ENCODE measurements at regions not wholly inside any gene's neighbourhood (a gene's known extent, or its start where the extent isn't known, plus 50 kb on each side); places are given as distances from the start of the nearest gene placed in this dataset.

GRCh38 chr20:54324041-54324440 is 116.2 kb downstream of the PFDN4 start:
- Histone ChIP-seq H4K91ac (ENCODE audit: low read length) (no peak overlapping the region), H2AK5ac (ENCODE audit: low read length, severe bottlenecking) (no peak overlapping the region), H3K36me3 (ENCODE audit: control insufficient read depth in 1 of 2, insufficient read depth in 2 of 2, low read depth in 1 of 2, low read length in 2 of 2) (no peaks in the 10 kb centered on the region), H2BK5ac (ENCODE audit: low read depth, low read length, poor library complexity, severe bottlenecking) (no peak overlapping the region), H3K9ac (ENCODE audit: low read length) (no peak overlapping the region), H4K8ac (ENCODE audit: low read length) (no peak overlapping the region), H3K18ac (ENCODE audit: low read depth in 1 of 2, low read length in 2 of 2) (no peak overlapping the region), H3K23ac (ENCODE audit: low read length in 2 of 2) (no peak overlapping the region), H3K4me3 (ENCODE audit: insufficient read depth in 1 of 2, low read depth in 1 of 2, low read length in 2 of 2) (no peak overlapping the region), H3K4ac (ENCODE audit: low read depth in 1 of 2, low read length in 2 of 2) (no peak overlapping the region), H2AFZ (ENCODE audit: low read depth, low read length) (no peak overlapping the region), H2BK120ac (ENCODE audit: low read depth, low read length) (no peak overlapping the region), H3K9me3 (ENCODE audit: control insufficient read depth, low read length) (no peaks in the 10 kb centered on the region), H2BK15ac (ENCODE audit: low read depth, poor library complexity, severe bottlenecking) (no peak overlapping the region), H3K14ac (ENCODE audit: low read length in 2 of 2) (no peak overlapping the region), H3K27ac (ENCODE audit: low read length, poor library complexity, severe bottlenecking) (no peak overlapping the region), H3K4me1 (ENCODE audit: control insufficient read depth, insufficient read depth, low read depth, low read length) (no peaks in the 10 kb centered on the region), H3K27me3 (ENCODE audit: control insufficient read depth in 1 of 2, insufficient read depth in 1 of 2, low read length in 2 of 2) (no peaks in the 10 kb centered on the region), H3K4me2 (ENCODE audit: low read length, poor library complexity, severe bottlenecking) (no peak overlapping the region), H3K79me1 (replicated peaks; ENCODE audit: low read length, poor library complexity, severe bottlenecking) (no peaks in the 10 kb centered on the region), H2BK12ac (ENCODE audit: low read length in 2 of 2) (no peak overlapping the region)
- no peak for DNase-seq
- WGBS = 57% methylated on average over 3 of the region's 4 CpGs

DNA sequence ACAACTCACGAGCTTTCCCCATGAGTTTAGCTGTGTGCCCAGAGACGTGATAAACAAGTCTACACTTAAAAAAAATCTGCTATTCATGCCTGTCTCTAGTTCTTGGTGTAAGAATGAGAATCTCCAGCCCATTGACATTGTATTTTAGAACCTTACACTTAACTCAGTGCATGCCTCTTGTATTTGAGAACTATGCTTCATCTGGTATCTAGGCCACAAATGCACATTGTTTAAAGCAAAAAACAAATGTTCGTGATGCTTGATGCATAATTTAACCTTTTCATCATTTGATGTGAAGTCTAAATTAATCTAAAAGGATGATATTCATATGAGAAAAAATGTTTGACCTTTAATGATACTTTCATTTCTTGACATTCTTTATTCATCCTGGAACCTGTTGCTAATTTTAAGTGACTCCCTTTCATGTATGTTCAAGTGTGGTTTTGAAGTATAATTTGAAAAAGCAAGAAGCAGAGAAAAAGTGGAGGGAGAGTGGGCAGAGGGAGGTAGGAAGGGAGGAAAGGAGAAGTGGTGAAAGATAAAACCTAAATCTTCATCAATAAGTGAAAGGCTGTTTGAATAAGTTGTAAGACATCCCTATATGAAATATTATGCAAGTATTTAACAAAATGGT is 116.9 kb downstream of the PFDN4 start:
- WGBS = 89% methylated on average over 3 of the region's 3 CpGs
- Histone ChIP-seq H3K79me1 (replicated peaks; ENCODE audit: low read length, poor library complexity, severe bottlenecking) (no peaks in the 10 kb centered on the region), H3K9ac (ENCODE audit: low read length) (no peak overlapping the region), H2BK5ac (ENCODE audit: low read depth, low read length, poor library complexity, severe bottlenecking) (no peak overlapping the region), H3K18ac (ENCODE audit: low read depth in 1 of 2, low read length in 2 of 2) (no peak overlapping the region), H4K8ac (ENCODE audit: low read length) (no peak overlapping the region), H3K23ac (ENCODE audit: low read length in 2 of 2) (no peak overlapping the region), H3K27me3 (ENCODE audit: control insufficient read depth in 1 of 2, insufficient read depth in 1 of 2, low read length in 2 of 2) (no peaks in the 10 kb centered on the region), H2BK12ac (ENCODE audit: low read length in 2 of 2) (no peak overlapping the region), H3K4me1 (ENCODE audit: control insufficient read depth, insufficient read depth, low read depth, low read length) (no peaks in the 10 kb centered on the region), H3K4me3 (ENCODE audit: insufficient read depth in 1 of 2, low read depth in 1 of 2, low read length in 2 of 2) (no peak overlapping the region), H2AFZ (ENCODE audit: low read depth, low read length) (no peak overlapping the region), H2BK15ac (ENCODE audit: low read depth, poor library complexity, severe bottlenecking) (no peak overlapping the region), H3K27ac (ENCODE audit: low read length, poor library complexity, severe bottlenecking) (no peak overlapping the region), H3K14ac (ENCODE audit: low read length in 2 of 2) (no peak overlapping the region), H3K4me2 (ENCODE audit: low read length, poor library complexity, severe bottlenecking) (no peak overlapping the region), H3K9me3 (ENCODE audit: control insufficient read depth, low read length) (no peaks in the 10 kb centered on the region), H3K36me3 (ENCODE audit: control insufficient read depth in 1 of 2, insufficient read depth in 2 of 2, low read depth in 1 of 2, low read length in 2 of 2) (no peaks in the 10 kb centered on the region), H2AK5ac (ENCODE audit: low read length, severe bottlenecking) (no peak overlapping the region), H3K4ac (ENCODE audit: low read depth in 1 of 2, low read length in 2 of 2) (no peak overlapping the region), H2BK120ac (ENCODE audit: low read depth, low read length) (no peak overlapping the region), H4K91ac (ENCODE audit: low read length) (no peak overlapping the region)
- no peak for DNase-seq

DNA sequence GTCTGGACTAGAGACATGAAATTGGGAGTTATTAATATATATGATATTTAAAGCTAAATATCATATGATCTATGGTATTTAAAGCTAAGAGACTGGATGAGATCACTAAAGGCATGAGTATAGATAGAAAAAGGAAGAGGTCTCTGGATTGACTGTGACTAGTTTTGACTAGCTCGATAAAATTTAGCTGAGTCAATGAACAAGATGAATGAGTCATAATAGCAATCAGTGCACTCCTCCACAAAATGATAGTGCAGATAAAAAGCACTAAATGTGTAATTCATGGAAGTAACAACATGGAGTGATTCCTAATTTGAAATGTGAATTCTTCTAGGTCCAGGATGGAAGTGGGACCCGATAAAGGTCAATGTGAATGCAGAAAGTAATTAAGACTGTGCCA is 127.4 kb downstream of the PFDN4 start:
- WGBS = 91% methylated on average over 1 of the region's 2 CpGs
- Histone ChIP-seq H2BK120ac (ENCODE audit: low read depth, low read length) (no peak overlapping the region), H3K4me1 (ENCODE audit: control insufficient read depth, insufficient read depth, low read depth, low read length) (peaks cover 1% of the 10 kb centered on the region), H3K4me2 (ENCODE audit: low read length, poor library complexity, severe bottlenecking) (no peak overlapping the region), H3K27me3 (ENCODE audit: control insufficient read depth in 1 of 2, insufficient read depth in 1 of 2, low read length in 2 of 2) (no peaks in the 10 kb centered on the region), H3K18ac (ENCODE audit: low read depth in 1 of 2, low read length in 2 of 2) (no peak overlapping the region), H3K14ac (ENCODE audit: low read length in 2 of 2) (no peak overlapping the region), H3K4ac (ENCODE audit: low read depth in 1 of 2, low read length in 2 of 2) (no peak overlapping the region), H4K8ac (ENCODE audit: low read length) (no peak overlapping the region), H2AK5ac (ENCODE audit: low read length, severe bottlenecking) (no peak overlapping the region), H3K79me1 (replicated peaks; ENCODE audit: low read length, poor library complexity, severe bottlenecking) (no peaks in the 10 kb centered on the region), H3K36me3 (ENCODE audit: control insufficient read depth in 1 of 2, insufficient read depth in 2 of 2, low read depth in 1 of 2, low read length in 2 of 2) (no peaks in the 10 kb centered on the region), H3K9ac (ENCODE audit: low read length) (no peak overlapping the region), H2BK12ac (ENCODE audit: low read length in 2 of 2) (no peak overlapping the region), H3K9me3 (ENCODE audit: control insufficient read depth, low read length) (no peaks in the 10 kb centered on the region), H2BK15ac (ENCODE audit: low read depth, poor library complexity, severe bottlenecking) (no peak overlapping the region), H2AFZ (ENCODE audit: low read depth, low read length) (no peak overlapping the region), H4K91ac (ENCODE audit: low read length) (no peak overlapping the region), H3K23ac (ENCODE audit: low read length in 2 of 2) (no peak overlapping the region), H3K4me3 (ENCODE audit: insufficient read depth in 1 of 2, low read depth in 1 of 2, low read length in 2 of 2) (no peak overlapping the region), H3K27ac (ENCODE audit: low read length, poor library complexity, severe bottlenecking) (no peak overlapping the region), H2BK5ac (ENCODE audit: low read depth, low read length, poor library complexity, severe bottlenecking) (no peak overlapping the region)
- no peak for DNase-seq

DNA sequence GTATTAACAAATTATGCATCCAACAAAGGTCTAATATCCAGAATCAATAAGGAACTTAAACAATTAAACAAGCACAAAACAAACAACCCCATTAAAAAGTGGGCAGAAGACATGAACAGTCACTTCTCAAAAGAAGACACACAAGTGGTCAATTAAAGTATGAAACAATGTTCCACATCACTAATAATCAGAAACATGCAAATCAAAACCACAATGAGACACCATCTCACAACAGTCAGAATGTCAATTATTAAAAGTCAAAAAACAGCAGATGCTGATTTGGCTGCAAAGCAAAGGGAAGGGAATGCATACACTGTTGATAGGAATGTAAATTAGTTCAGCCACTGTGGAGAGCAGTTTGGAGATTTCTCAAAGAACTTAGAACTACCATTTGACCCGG is 129.3 kb downstream of the PFDN4 start:
- Histone ChIP-seq H3K4me1 (ENCODE audit: control insufficient read depth, insufficient read depth, low read depth, low read length) (peaks cover 1% of the 10 kb centered on the region), H3K27ac (ENCODE audit: low read length, poor library complexity, severe bottlenecking) (no peak overlapping the region), H3K4me2 (ENCODE audit: low read length, poor library complexity, severe bottlenecking) (no peak overlapping the region), H2AK5ac (ENCODE audit: low read length, severe bottlenecking) (no peak overlapping the region), H3K4ac (ENCODE audit: low read depth in 1 of 2, low read length in 2 of 2) (no peak overlapping the region), H3K23ac (ENCODE audit: low read length in 2 of 2) (no peak overlapping the region), H2AFZ (ENCODE audit: low read depth, low read length) (no peak overlapping the region), H3K18ac (ENCODE audit: low read depth in 1 of 2, low read length in 2 of 2) (no peak overlapping the region), H3K79me1 (replicated peaks; ENCODE audit: low read length, poor library complexity, severe bottlenecking) (no peaks in the 10 kb centered on the region), H3K36me3 (ENCODE audit: control insufficient read depth in 1 of 2, insufficient read depth in 2 of 2, low read depth in 1 of 2, low read length in 2 of 2) (no peaks in the 10 kb centered on the region), H3K9me3 (ENCODE audit: control insufficient read depth, low read length) (no peaks in the 10 kb centered on the region), H2BK15ac (ENCODE audit: low read depth, poor library complexity, severe bottlenecking) (no peak overlapping the region), H2BK120ac (ENCODE audit: low read depth, low read length) (no peak overlapping the region), H2BK5ac (ENCODE audit: low read depth, low read length, poor library complexity, severe bottlenecking) (no peak overlapping the region), H3K4me3 (ENCODE audit: insufficient read depth in 1 of 2, low read depth in 1 of 2, low read length in 2 of 2) (no peak overlapping the region), H3K14ac (ENCODE audit: low read length in 2 of 2) (no peak overlapping the region), H4K8ac (ENCODE audit: low read length) (no peak overlapping the region), H3K27me3 (ENCODE audit: control insufficient read depth in 1 of 2, insufficient read depth in 1 of 2, low read length in 2 of 2) (no peaks in the 10 kb centered on the region), H3K9ac (ENCODE audit: low read length) (no peak overlapping the region), H2BK12ac (ENCODE audit: low read length in 2 of 2) (no peak overlapping the region), H4K91ac (ENCODE audit: low read length) (no peak overlapping the region)
- WGBS = no CpG with 5 or more reads among the region's 1 CpG
- DNase-seq = no peak
